HG02870 (cell line): ENCODE measurements at regions not wholly inside any gene's neighbourhood (a gene's known extent, or its start where the extent isn't known, plus 50 kb on each side); places are given as distances from the start of the nearest gene placed in this dataset.
"Not testable (repeated sequence)": the region's sequence is repeated elsewhere in the genome, so short reads cannot be mapped to it uniquely, and the experiment has no call there.

ENCODE experiments used
- ATAC-seq: cut with Tn5 transposase; IDR thresholded peaks from one replicate; pipeline ENCODE4 v1.9.1; 2021; ENCODE audit warnings: mild to moderate bottlenecking, moderate library complexity; ENCODE audit not compliant: unreplicated experiment

GRCh38 chr15:92821491-92822116 lies 78.5 kb upstream of the CHD2 start:
- ATAC-seq = no peak

GRCh38 chr15:92822216-92823144 lies 77.6 kb upstream of the CHD2 start:
- no peak for ATAC-seq

GRCh38 chr15:92825985-92826384 lies 74.1 kb upstream of the CHD2 start:
- ATAC-seq = no peak

- not testable (repeated sequence) for ATAC-seq
These were observed 72.1 kb upstream of the CHD2 start for GRCh38 chr15:92827991-92828390.

- no peak for ATAC-seq
These were observed 70.2 kb upstream of the CHD2 start for GRCh38 chr15:92829875-92830274.

GRCh38 chr15:92831336-92831654 lies 68.8 kb upstream of the CHD2 start:
- ATAC-seq = no peak

GRCh38 chr15:92831655-92832328 lies 68.3 kb upstream of the CHD2 start:
- ATAC-seq = peak; percentile 93

- no peak for ATAC-seq
These were observed 67.1 kb upstream of the CHD2 start for GRCh38 chr15:92833106-92833433.

- no peak for ATAC-seq
These were observed 66.4 kb upstream of the CHD2 start for GRCh38 chr15:92833493-92834271.

- peak; percentile 86 for ATAC-seq
These were observed 60.4 kb upstream of the CHD2 start for GRCh38 chr15:92839696-92840095.

GRCh38 chr15:92840149-92840548 lies 60.0 kb upstream of the CHD2 start:
- ATAC-seq = peak; percentile 12

GRCh38 chr15:92843326-92843725 lies 56.8 kb upstream of the CHD2 start:
- ATAC-seq = no peak

GRCh38 chr15:92843814-92844213 lies 56.3 kb upstream of the CHD2 start:
- no peak for ATAC-seq

GRCh38 chr15:92845126-92845508 lies 55.0 kb upstream of the CHD2 start:
- ATAC-seq = peak; percentile 39

- no peak for ATAC-seq
These were observed 53.4 kb upstream of the CHD2 start for GRCh38 chr15:92846741-92847140.

- ATAC-seq = no peak
These were observed 52.3 kb upstream of the CHD2 start for GRCh38 chr15:92847841-92848240.

- ATAC-seq = no peak
These were observed 51.7 kb upstream of the CHD2 start for GRCh38 chr15:92848464-92848851.

GRCh38 chr15:92848852-92849598 lies 51.1 kb upstream of the CHD2 start:
- peak; percentile 83 for ATAC-seq

GRCh38 chr15:92850218-92850617 lies 49.9 kb upstream of the CHD2 start:
- ATAC-seq = not testable (repeated sequence)
